C4-2B (cell line): ENCODE measurements at regions not wholly inside any gene's neighbourhood (a gene's known extent, or its start where the extent isn't known, plus 50 kb on each side); places are given as distances from the start of the nearest gene placed in this dataset.

Experiments used
- H3K27ac ChIP-seq: fragments of 450-650 bp; 2 replicates; pipeline ENCODE4 v1.5.1; 2017
- ZFX ChIP-seq: fragments of 450-650 bp; IDR thresholded peaks from 2 replicates; pipeline ENCODE4 v1.6.1; 2017
- TF ChIP-seq, protein P1 (sequence below): fragments of 450-650 bp; conservative IDR thresholded peaks from 2 replicates; pipeline ENCODE4 v1.5.1; 2017; ENCODE audit warnings: mild to moderate bottlenecking

DNA sequence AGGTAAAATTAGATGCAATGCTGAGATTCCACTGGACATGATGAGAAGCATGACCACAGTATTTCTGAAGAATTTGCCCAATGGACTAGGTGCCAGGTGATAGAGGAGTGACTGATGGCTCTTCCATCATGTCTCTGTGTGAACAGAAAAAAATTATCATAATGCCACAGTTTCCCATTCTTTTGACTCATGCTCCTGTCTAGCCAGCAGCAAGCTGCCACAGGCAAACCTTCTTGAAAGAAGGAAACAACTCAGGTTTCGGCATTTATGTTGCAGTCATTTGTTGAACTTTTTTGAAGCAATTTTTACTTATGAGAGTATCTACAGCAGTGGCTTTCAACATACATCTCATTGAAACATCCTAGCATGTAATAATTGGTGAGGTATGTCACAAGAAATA, 284.8 kb upstream of the CD180 start:
- no peak for TF ChIP-seq ZFX
- TF ChIP-seq, protein P1, sequence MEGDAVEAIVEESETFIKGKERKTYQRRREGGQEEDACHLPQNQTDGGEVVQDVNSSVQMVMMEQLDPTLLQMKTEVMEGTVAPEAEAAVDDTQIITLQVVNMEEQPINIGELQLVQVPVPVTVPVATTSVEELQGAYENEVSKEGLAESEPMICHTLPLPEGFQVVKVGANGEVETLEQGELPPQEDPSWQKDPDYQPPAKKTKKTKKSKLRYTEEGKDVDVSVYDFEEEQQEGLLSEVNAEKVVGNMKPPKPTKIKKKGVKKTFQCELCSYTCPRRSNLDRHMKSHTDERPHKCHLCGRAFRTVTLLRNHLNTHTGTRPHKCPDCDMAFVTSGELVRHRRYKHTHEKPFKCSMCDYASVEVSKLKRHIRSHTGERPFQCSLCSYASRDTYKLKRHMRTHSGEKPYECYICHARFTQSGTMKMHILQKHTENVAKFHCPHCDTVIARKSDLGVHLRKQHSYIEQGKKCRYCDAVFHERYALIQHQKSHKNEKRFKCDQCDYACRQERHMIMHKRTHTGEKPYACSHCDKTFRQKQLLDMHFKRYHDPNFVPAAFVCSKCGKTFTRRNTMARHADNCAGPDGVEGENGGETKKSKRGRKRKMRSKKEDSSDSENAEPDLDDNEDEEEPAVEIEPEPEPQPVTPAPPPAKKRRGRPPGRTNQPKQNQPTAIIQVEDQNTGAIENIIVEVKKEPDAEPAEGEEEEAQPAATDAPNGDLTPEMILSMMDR, result no peak
- H3K27ac ChIP-seq, result no peak overlapping the region

DNA sequence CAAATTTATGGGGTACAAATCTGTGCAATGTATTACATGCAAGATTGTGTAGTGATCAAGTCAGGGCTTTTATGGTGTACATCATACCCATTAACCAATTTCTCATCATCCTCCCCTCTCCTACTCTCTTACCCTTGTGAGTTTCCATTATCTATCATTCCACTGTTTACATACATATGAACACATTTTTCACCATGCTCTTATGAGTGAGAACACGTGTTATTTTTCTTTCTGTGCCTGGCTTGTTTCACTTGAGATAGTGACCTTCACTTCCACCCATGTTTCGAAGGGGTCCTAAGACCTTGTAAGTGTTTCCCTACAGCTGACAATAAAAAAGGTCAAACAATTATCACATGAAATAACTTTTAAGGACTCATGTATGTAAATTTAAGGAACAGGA, 281.7 kb upstream of the CD180 start:
- no peak overlapping the region for H3K27ac ChIP-seq
- TF ChIP-seq, protein P1, result no peak
- no peak for TF ChIP-seq ZFX

DNA sequence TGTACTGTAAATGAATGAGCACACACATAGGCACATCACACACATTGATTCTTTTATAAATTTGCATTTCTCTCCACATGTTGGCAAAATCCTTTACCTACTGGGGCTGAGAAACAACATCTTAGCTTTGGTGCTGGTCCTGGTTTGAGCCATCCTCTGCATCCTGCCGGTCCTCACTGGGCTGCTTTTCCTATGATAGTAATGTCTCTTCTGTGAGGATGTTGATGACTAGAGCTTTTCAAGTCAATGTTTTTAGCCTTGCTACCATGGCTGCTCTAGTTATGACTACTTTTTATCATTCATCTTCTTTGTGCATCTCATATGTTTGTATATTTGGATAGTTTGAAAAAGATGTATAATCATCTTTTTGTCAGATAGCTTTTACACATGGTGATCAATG, 280.4 kb upstream of the CD180 start:
- TF ChIP-seq, protein P1, result no peak
- TF ChIP-seq ZFX, result no peak
- no peak overlapping the region for H3K27ac ChIP-seq

DNA sequence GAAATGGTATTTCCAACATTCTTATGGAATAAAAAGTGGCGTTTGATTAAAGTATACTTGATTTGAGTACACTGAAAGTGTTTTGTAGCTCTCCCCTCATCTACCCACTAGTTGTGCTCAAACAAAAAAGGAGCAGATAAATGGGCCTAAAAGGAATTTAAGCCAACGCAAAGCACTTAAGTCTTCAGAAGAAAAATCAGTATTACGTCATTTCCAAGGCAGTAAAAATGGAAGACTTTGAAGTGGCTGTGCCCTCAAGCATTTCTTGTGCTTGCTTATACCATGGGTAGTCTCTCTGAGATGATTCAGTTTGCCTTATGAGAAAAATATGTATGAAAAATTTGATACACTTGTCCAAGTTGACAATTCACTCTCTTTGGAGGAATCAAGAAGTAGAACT, 279.9 kb upstream of the CD180 start:
- no peak overlapping the region for H3K27ac ChIP-seq
- TF ChIP-seq, protein P1, result no peak
- TF ChIP-seq ZFX, result no peak

DNA sequence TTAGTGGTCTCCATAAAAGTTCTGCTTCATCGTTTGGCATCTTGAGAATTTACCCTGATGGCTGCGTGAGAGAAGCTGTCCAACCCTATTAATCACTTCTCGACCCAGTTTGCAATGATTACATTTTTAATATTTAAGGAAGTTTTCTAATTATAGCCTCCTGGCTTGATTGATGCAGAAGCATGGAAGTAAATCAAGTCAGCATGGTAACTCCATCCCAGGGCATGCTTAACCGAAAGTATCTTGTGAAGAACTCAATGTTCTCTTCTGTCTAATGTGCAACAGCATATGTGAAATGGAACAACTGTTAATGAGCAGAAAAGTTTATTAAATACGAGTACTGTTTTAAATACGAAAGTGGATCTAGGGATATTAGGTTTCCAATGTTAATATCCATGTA, 278.9 kb upstream of the CD180 start:
- TF ChIP-seq ZFX, result no peak
- TF ChIP-seq, protein P1, result no peak
- H3K27ac ChIP-seq, result no peak overlapping the region

DNA sequence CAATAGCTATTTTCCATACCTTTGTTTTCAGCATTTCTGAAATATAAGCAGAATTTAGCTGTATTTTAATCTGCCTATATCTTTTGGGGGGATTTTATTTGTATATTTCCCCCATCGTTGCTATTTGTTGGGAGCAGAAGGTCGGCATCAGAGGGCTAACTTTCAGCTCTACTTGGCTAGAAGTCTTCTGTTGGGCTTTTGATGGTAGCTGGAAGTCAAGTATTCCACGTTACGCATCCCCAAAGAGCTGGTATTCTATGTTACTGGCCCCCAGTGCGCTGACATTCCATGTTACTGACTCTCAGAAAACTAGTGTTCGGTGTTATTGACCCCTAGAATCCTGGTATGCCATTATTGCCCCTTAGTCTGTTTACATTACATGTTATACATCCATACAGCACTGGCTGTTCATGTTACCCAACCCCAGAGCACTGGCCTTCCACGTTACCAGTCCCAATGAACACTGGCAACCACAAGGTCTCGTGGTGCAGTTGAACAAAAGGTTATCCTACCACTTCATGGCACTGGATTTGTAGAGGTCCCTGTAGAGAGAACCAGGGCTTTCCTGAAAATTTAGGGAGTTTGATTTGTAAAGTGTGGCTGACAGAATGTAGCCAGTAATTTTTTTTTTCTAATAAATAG, 278.1 kb upstream of the CD180 start:
- TF ChIP-seq, protein P1, result no peak
- TF ChIP-seq ZFX, result no peak
- H3K27ac ChIP-seq, result no peak overlapping the region

DNA sequence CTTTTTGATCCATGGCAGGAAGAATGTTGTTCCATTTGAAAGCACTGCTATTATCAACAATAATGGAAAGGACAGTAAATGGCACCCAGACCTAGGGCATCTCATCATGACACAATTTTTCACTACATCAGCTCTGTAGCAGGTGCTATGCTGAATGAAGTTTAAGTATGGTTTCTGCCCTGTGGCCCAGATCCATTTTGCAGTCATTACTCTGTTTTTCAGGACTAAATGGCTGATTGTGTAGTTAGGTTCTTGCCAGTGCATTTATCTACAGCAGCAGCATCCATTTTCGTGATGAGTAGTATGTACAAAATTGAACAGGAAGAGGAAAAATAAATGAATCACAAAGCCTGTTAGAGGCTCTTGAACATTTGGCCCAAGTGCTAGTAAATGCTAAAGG, 270.5 kb upstream of the CD180 start:
- no peak for TF ChIP-seq ZFX
- TF ChIP-seq, protein P1, result no peak
- H3K27ac ChIP-seq, result no peak overlapping the region
